ENCODE measurements at regions not wholly inside any gene's neighbourhood (a gene's known extent, or its start where the extent isn't known, plus 50 kb on each side); places are given as distances from the start of the nearest gene placed in this dataset.

- no peak overlapping the region for H3K18ac ChIP-seq (ENCODE audit: insufficient read length, low read depth, low read length)
- H4K20me1 ChIP-seq (ENCODE audit: control insufficient read depth, insufficient read depth, insufficient read length), result no peaks in the 10 kb centered on the region
- peaks cover 5% of the 10 kb centered on the region for H3K9me3 ChIP-seq (ENCODE audit: control insufficient read depth, low read depth, low read length)
- no peak overlapping the region for H3T11ph ChIP-seq (ENCODE audit: low read length)
- H3K23ac ChIP-seq (ENCODE audit: insufficient read length, low read depth, low read length), result no peak overlapping the region
- H3K23me2 ChIP-seq (ENCODE audit: insufficient read length, low read depth, low read length, poor library complexity, severe bottlenecking), result no peaks in the 10 kb centered on the region
- H3K27me3 ChIP-seq (ENCODE audit: insufficient read depth, low read length), result no peaks in the 10 kb centered on the region
- H3K4me2 ChIP-seq (ENCODE audit: insufficient read depth, insufficient read length, low read length), result no peak overlapping the region
- H2BK15ac ChIP-seq (ENCODE audit: low read depth, low read length), result no peak overlapping the region
- no peak overlapping the region for H2AFZ ChIP-seq (ENCODE audit: low read length)
- no peak overlapping the region for H4K91ac ChIP-seq (ENCODE audit: insufficient read length, low read depth, low read length)
- no peak overlapping the region for H2BK120ac ChIP-seq (ENCODE audit: low read depth, low read length, poor library complexity, severe bottlenecking)
- WGBS (ENCODE audit: extremely low coverage, insufficient read length, low lambda C conversion rate), result no CpG with 5 or more reads among the region's 2 CpGs
- no peaks in the 10 kb centered on the region for H3K27me3 Mint-ChIP-seq (ENCODE audit: low read depth)
- no peak overlapping the region for H2AK5ac ChIP-seq (ENCODE audit: insufficient read length, low read length)
- H3K4me1 Mint-ChIP-seq, result peaks cover 4 to 5% of the 10 kb centered on the region in 2 experiments; a peak in 2 of 4 replicates
- no peak overlapping the region for H4K5ac ChIP-seq (ENCODE audit: insufficient read length, low read depth, low read length)
- no peak overlapping the region for H3K4me3 Mint-ChIP-seq
- H3K14ac ChIP-seq (ENCODE audit: insufficient read depth, low read length), result no peak overlapping the region
- H2BK12ac ChIP-seq (ENCODE audit: insufficient read length, low read depth, low read length), result no peak overlapping the region
- no peak overlapping the region for H3K56ac ChIP-seq (ENCODE audit: insufficient read length, low read depth, low read length)
- H3K4me1 ChIP-seq (ENCODE audit: insufficient read depth, low read length), result no peaks in the 10 kb centered on the region
- no peak overlapping the region for H4K8ac ChIP-seq (replicated peaks; ENCODE audit: insufficient read length, low read depth, low read length)
- H3K4ac ChIP-seq (ENCODE audit: low read depth, low read length), result no peak overlapping the region
- H3K79me1 ChIP-seq (ENCODE audit: insufficient read depth, low read depth, low read length, poor library complexity, severe bottlenecking), result no peaks in the 10 kb centered on the region
- no peak overlapping the region for H2BK5ac ChIP-seq (ENCODE audit: insufficient read length, low read length)
- H3K27ac Mint-ChIP-seq, result no peak overlapping the region
- H3K9ac ChIP-seq (ENCODE audit: extremely low read depth, insufficient read length, low read length), result no peak overlapping the region
- no peak for TF ChIP-seq CTCF (conservative IDR thresholded peaks at IDR 0.05)
- H3K79me2 ChIP-seq (ENCODE audit: insufficient read depth, low read length), result no peaks in the 10 kb centered on the region
- H3K9me3 Mint-ChIP-seq, result peaks cover 13 to 26% of the 10 kb centered on the region in 2 experiments
- peaks cover 6 to 14% (median 11%) of the 10 kb centered on the region in 3 experiments for H3K36me3 Mint-ChIP-seq (ENCODE audit: insufficient read depth in 1 of 3, low read depth in 3 of 3)
- H3K27ac ChIP-seq (ENCODE audit: insufficient read length, low read depth, low read length), result no peak overlapping the region
- H2BK20ac ChIP-seq (ENCODE audit: low read depth, low read length, poor library complexity, severe bottlenecking), result no peak overlapping the region
- no peak for DNase-seq
Observed at GRCh38 chr5:26495437-26495836, 542.9 kb downstream of the CDH9 start.
